ENCODE measurements at regions not wholly inside any gene's neighbourhood (a gene's known extent, or its start where the extent isn't known, plus 50 kb on each side); places are given as distances from the start of the nearest gene placed in this dataset.
"Not testable (repeated sequence)": the region's sequence is repeated elsewhere in the genome, so short reads cannot be mapped to it uniquely, and the experiment has no call there.

DNA sequence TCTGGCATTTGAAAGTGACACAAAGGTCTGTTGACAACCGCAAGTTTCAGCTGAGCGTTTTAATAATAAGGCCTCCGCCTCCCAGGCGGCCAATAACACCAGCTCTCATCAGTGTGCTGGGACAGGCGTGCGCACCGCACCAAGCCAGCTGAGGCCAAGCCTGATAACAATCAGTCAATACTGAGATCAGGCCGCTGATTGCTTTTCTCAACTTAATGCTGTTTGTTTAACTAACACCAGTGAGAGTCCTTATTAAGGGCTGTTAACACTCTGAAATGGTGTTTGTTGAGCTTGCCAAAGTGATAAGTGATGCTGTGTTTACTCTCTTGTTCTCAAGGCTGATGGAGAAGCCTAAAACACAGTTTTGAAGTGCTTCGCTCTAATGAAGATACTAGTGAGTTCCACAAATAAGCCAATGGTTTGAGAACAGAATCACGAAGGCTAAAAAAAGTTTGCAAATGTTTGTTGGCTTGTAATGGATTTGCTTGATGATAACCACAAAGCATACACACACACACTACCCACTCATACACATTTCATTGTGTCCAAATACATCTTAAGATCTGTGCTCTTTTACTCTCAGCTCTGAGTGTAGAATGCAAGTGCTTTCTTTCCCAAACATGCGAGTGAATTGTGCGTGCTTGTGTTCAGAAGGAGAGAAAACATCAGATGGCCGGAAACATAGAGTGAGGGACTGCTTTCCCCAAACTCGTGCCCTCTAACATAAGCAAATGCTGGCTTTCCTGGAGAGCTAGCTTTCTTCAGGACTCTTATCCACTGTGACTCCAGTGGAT is 330.4 kb upstream of the KLF4 start:
- H2AFZ ChIP-seq (ENCODE audit: low read length): peak overlapping the region; percentile 56
- Mint-ChIP-seq H3K4me3 (no peak overlapping the region; a peak in 1 of 5 replicates), H3K9me3 (no peaks in the 10 kb centered on the region), H3K27me3 (ENCODE audit: low read depth) (peaks cover 3% of the 10 kb centered on the region; the same call in 1 of the 2 replicates), H3K27ac (peak overlapping the region; percentile 51 to 95 (median 90)), H3K4me1 (peaks cover 29 to 33% of the 10 kb centered on the region in 2 experiments), H3K36me3 (ENCODE audit: insufficient read depth in 1 of 3, low read depth in 3 of 3) (peaks cover 0 to 11% (median 0%) of the 10 kb centered on the region in 3 experiments; a peak in 3 of 7 replicates)
- no peak overlapping the region for H3K18ac ChIP-seq (ENCODE audit: insufficient read length, low read depth, low read length)
- H4K91ac ChIP-seq (ENCODE audit: insufficient read length, low read depth, low read length): no peak overlapping the region
- no peak overlapping the region for H3K23ac ChIP-seq (ENCODE audit: insufficient read length, low read depth, low read length)
- no peak overlapping the region for H3K4me2 ChIP-seq (ENCODE audit: insufficient read depth, insufficient read length, low read length)
- no peak overlapping the region for H3K14ac ChIP-seq (ENCODE audit: insufficient read depth, low read length)
- H2BK12ac ChIP-seq (ENCODE audit: insufficient read length, low read depth, low read length): no peak overlapping the region
- no peak overlapping the region for H4K8ac ChIP-seq (replicated peaks; ENCODE audit: insufficient read length, low read depth, low read length)
- H3K27me3 ChIP-seq (ENCODE audit: insufficient read depth, low read length): no peaks in the 10 kb centered on the region
- TF ChIP-seq, protein P1, sequence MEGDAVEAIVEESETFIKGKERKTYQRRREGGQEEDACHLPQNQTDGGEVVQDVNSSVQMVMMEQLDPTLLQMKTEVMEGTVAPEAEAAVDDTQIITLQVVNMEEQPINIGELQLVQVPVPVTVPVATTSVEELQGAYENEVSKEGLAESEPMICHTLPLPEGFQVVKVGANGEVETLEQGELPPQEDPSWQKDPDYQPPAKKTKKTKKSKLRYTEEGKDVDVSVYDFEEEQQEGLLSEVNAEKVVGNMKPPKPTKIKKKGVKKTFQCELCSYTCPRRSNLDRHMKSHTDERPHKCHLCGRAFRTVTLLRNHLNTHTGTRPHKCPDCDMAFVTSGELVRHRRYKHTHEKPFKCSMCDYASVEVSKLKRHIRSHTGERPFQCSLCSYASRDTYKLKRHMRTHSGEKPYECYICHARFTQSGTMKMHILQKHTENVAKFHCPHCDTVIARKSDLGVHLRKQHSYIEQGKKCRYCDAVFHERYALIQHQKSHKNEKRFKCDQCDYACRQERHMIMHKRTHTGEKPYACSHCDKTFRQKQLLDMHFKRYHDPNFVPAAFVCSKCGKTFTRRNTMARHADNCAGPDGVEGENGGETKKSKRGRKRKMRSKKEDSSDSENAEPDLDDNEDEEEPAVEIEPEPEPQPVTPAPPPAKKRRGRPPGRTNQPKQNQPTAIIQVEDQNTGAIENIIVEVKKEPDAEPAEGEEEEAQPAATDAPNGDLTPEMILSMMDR (conservative IDR thresholded peaks at IDR 0.05): no peak
- no peaks in the 10 kb centered on the region for H3K79me1 ChIP-seq (ENCODE audit: insufficient read depth, low read depth, low read length, poor library complexity, severe bottlenecking)
- WGBS (ENCODE audit: extremely low coverage, insufficient read length, low lambda C conversion rate): no CpG with 5 or more reads among the region's 14 CpGs
- H2BK15ac ChIP-seq (ENCODE audit: low read depth, low read length): no peak overlapping the region
- no peaks in the 10 kb centered on the region for H3K9me3 ChIP-seq (ENCODE audit: control insufficient read depth, low read depth, low read length)
- H3K23me2 ChIP-seq (ENCODE audit: insufficient read length, low read depth, low read length, poor library complexity, severe bottlenecking): no peaks in the 10 kb centered on the region
- no peak overlapping the region for H3K4ac ChIP-seq (ENCODE audit: low read depth, low read length)
- H4K5ac ChIP-seq (ENCODE audit: insufficient read length, low read depth, low read length): no peak overlapping the region
- no peak overlapping the region for H2BK20ac ChIP-seq (ENCODE audit: low read depth, low read length, poor library complexity, severe bottlenecking)
- no peak overlapping the region for H3K9ac ChIP-seq (ENCODE audit: extremely low read depth, insufficient read length, low read length)
- H4K20me1 ChIP-seq (ENCODE audit: control insufficient read depth, insufficient read depth, insufficient read length): no peaks in the 10 kb centered on the region
- H3K4me1 ChIP-seq (ENCODE audit: insufficient read depth, low read length): peaks cover 4% of the 10 kb centered on the region; the same call in 1 of the 2 replicates
- H3K56ac ChIP-seq (ENCODE audit: insufficient read length, low read depth, low read length): no peak overlapping the region
- no peak overlapping the region for H3K27ac ChIP-seq (ENCODE audit: insufficient read length, low read depth, low read length)
- no peak overlapping the region for H2BK5ac ChIP-seq (ENCODE audit: insufficient read length, low read length)
- no peak for DNase-seq
- no peak overlapping the region for H2BK120ac ChIP-seq (ENCODE audit: low read depth, low read length, poor library complexity, severe bottlenecking)
- no peaks in the 10 kb centered on the region for H3K79me2 ChIP-seq (ENCODE audit: insufficient read depth, low read length)
- no peak overlapping the region for H3T11ph ChIP-seq (ENCODE audit: low read length)
- no peak overlapping the region for H2AK5ac ChIP-seq (ENCODE audit: insufficient read length, low read length)

DNA sequence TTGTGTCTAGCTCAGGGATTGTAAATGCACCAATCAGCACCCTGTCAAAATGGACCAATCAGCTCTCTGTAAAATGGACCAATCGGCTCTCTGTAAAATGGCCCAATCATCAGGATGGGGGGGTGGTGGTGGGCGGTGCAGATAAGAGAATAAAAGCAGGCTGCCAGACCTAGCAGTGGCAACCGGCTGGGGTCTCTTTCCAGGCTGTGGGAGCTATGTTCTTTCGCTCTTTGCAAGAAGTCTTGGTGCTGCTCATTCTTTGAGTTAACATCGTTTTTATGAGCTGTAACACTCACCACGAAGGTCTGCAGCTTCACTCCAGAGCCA is 328.9 kb upstream of the KLF4 start:
- H3K79me2 ChIP-seq (ENCODE audit: insufficient read depth, low read length); H2BK20ac ChIP-seq (ENCODE audit: low read depth, low read length, poor library complexity, severe bottlenecking); H4K91ac ChIP-seq (ENCODE audit: insufficient read length, low read depth, low read length); H3K14ac ChIP-seq (ENCODE audit: insufficient read depth, low read length); H3K27ac Mint-ChIP-seq; H4K5ac ChIP-seq (ENCODE audit: insufficient read length, low read depth, low read length); H2BK120ac ChIP-seq (ENCODE audit: low read depth, low read length, poor library complexity, severe bottlenecking); H3K9ac ChIP-seq (ENCODE audit: extremely low read depth, insufficient read length, low read length); H3K56ac ChIP-seq (ENCODE audit: insufficient read length, low read depth, low read length); H4K8ac ChIP-seq (replicated peaks; ENCODE audit: insufficient read length, low read depth, low read length); H2BK15ac ChIP-seq (ENCODE audit: low read depth, low read length); DNase-seq; H3K9me3 ChIP-seq (ENCODE audit: control insufficient read depth, low read depth, low read length); H3T11ph ChIP-seq (ENCODE audit: low read length); H3K23ac ChIP-seq (ENCODE audit: insufficient read length, low read depth, low read length); H3K4me2 ChIP-seq (ENCODE audit: insufficient read depth, insufficient read length, low read length); H3K9me3 Mint-ChIP-seq; H2BK12ac ChIP-seq (ENCODE audit: insufficient read length, low read depth, low read length); H2BK5ac ChIP-seq (ENCODE audit: insufficient read length, low read length); H3K4me3 Mint-ChIP-seq; H2AK5ac ChIP-seq (ENCODE audit: insufficient read length, low read length); H3K27me3 ChIP-seq (ENCODE audit: insufficient read depth, low read length); H4K20me1 ChIP-seq (ENCODE audit: control insufficient read depth, insufficient read depth, insufficient read length); H3K18ac ChIP-seq (ENCODE audit: insufficient read length, low read depth, low read length); H3K27ac ChIP-seq (ENCODE audit: insufficient read length, low read depth, low read length); H3K27me3 Mint-ChIP-seq (ENCODE audit: low read depth); H3K4me1 ChIP-seq (ENCODE audit: insufficient read depth, low read length); H2AFZ ChIP-seq (ENCODE audit: low read length); H3K4ac ChIP-seq (ENCODE audit: low read depth, low read length); H3K23me2 ChIP-seq (ENCODE audit: insufficient read length, low read depth, low read length, poor library complexity, severe bottlenecking); H3K79me1 ChIP-seq (ENCODE audit: insufficient read depth, low read depth, low read length, poor library complexity, severe bottlenecking): not testable (repeated sequence)
- no CpG with 5 or more reads among the region's 6 CpGs for WGBS (ENCODE audit: extremely low coverage, insufficient read length, low lambda C conversion rate)
- H3K36me3 Mint-ChIP-seq (ENCODE audit: insufficient read depth in 1 of 3, low read depth in 3 of 3): peaks cover 0 to 11% (median 0%) of the 10 kb centered on the region in 3 experiments; a peak in 3 of 7 replicates
- H3K4me1 Mint-ChIP-seq: peaks cover 27 to 30% of the 10 kb centered on the region in 2 experiments
